IPS DF 6.9 (cell line): ENCODE measurements at regions not wholly inside any gene's neighbourhood (a gene's known extent, or its start where the extent isn't known, plus 50 kb on each side); places are given as distances from the start of the nearest gene placed in this dataset.

ENCODE experiments used
- DNase-seq: peaks from one replicate; pipeline ENCODE4 v3.0.0-alpha.2; 2013; ENCODE audit warnings: low read depth, low spot score
- H3K27ac ChIP-seq: one replicate; pipeline ENCODE4 v1.5.1; 2013; ENCODE audit warnings: low read length, control low read depth
- H3K27me3 ChIP-seq: 2 replicates; pipeline ENCODE4 v1.6.1; 2013; ENCODE audit warnings: mild to moderate bottlenecking, low read length; ENCODE audit not compliant: control insufficient read depth, insufficient read depth
- H3K36me3 ChIP-seq: 2 replicates; pipeline ENCODE4 v1.6.1; 2013; ENCODE audit warnings: low read length; ENCODE audit not compliant: control insufficient read depth, insufficient read depth
- H3K4me1 ChIP-seq: 2 replicates; pipeline ENCODE4 v1.6.1; 2013; ENCODE audit warnings: low read length; ENCODE audit not compliant: control insufficient read depth, insufficient read depth
- H3K4me3 ChIP-seq: 2 replicates; pipeline ENCODE4 v1.5.1; 2013; ENCODE audit warnings: mild to moderate bottlenecking, low read length
- H3K9me3 ChIP-seq: 2 replicates; pipeline ENCODE4 v1.6.1; 2013; ENCODE audit warnings: low read length, inconsistent platforms; ENCODE audit not compliant: control insufficient read depth, insufficient read depth
- WGBS: extraction: QIAGEN DNeasy Blood & Tissue Kit; methylation state at CpG from one replicate; pipeline ENCODE4 v1.1.7; 2013; ENCODE audit warnings: mixed read lengths, missing lambda C conversion rate; ENCODE audit not compliant: insufficient read length, insufficient coverage; 5-methylcytosine and 5-hydroxymethylcytosine counted together

- H3K27me3 ChIP-seq, result no peaks in the 10 kb centered on the region
- no peak overlapping the region for H3K4me3 ChIP-seq
- no peaks in the 10 kb centered on the region for H3K36me3 ChIP-seq
- no CpG with 5 or more reads among the region's 4 CpGs for WGBS
- no peaks in the 10 kb centered on the region for H3K9me3 ChIP-seq
- no peaks in the 10 kb centered on the region for H3K4me1 ChIP-seq
- no peak overlapping the region for H3K27ac ChIP-seq
- no peak for DNase-seq
Observed at GRCh38 chr2:107325981-107326786, 440.2 kb upstream of the ST6GAL2 start.

GRCh38 chr2:107334306-107334705, 448.3 kb upstream of the ST6GAL2 start:
- no CpG with 5 or more reads among the region's 2 CpGs for WGBS
- no peaks in the 10 kb centered on the region for H3K27me3 ChIP-seq
- no peak overlapping the region for H3K4me3 ChIP-seq
- H3K36me3 ChIP-seq, result no peaks in the 10 kb centered on the region
- DNase-seq, result no peak
- no peaks in the 10 kb centered on the region for H3K4me1 ChIP-seq
- no peaks in the 10 kb centered on the region for H3K9me3 ChIP-seq
- no peak overlapping the region for H3K27ac ChIP-seq

- Histone ChIP-seq H3K4me1 (no peaks in the 10 kb centered on the region), H3K4me3 (no peak overlapping the region), H3K27ac (no peak overlapping the region), H3K9me3 (no peaks in the 10 kb centered on the region), H3K27me3 (no peaks in the 10 kb centered on the region), H3K36me3 (no peaks in the 10 kb centered on the region)
- DNase-seq, result no peak
- no CpG with 5 or more reads among the region's 2 CpGs for WGBS
Observed at GRCh38 chr2:107336526-107336925, 450.6 kb upstream of the ST6GAL2 start.

GRCh38 chr2:107337209-107337898, 451.4 kb upstream of the ST6GAL2 start:
- H3K27ac ChIP-seq, result no peak overlapping the region
- no peaks in the 10 kb centered on the region for H3K27me3 ChIP-seq
- peaks cover under 1% of the 10 kb centered on the region; the same call in 1 of the 2 replicates for H3K9me3 ChIP-seq
- DNase-seq, result no peak
- H3K4me3 ChIP-seq, result no peak overlapping the region
- no peaks in the 10 kb centered on the region for H3K4me1 ChIP-seq
- no CpG with 5 or more reads among the region's 6 CpGs for WGBS
- no peaks in the 10 kb centered on the region for H3K36me3 ChIP-seq

GRCh38 chr2:107338059-107338458, 452.1 kb upstream of the ST6GAL2 start:
- DNase-seq, result no peak
- Histone ChIP-seq H3K4me1 (no peaks in the 10 kb centered on the region), H3K4me3 (no peak overlapping the region), H3K36me3 (no peaks in the 10 kb centered on the region), H3K27me3 (no peaks in the 10 kb centered on the region), H3K9me3 (peaks cover 1% of the 10 kb centered on the region; the same call in 1 of the 2 replicates), H3K27ac (no peak overlapping the region)
- WGBS, result no CpG with 5 or more reads among the region's 3 CpGs

GRCh38 chr2:107338571-107338970, 452.6 kb upstream of the ST6GAL2 start:
- DNase-seq, result no peak
- WGBS, result no CpG with 5 or more reads among the region's 6 CpGs

GRCh38 chr2:107340955-107341354, 455.0 kb upstream of the ST6GAL2 start:
- Histone ChIP-seq H3K27ac (no peak overlapping the region), H3K4me1 (no peaks in the 10 kb centered on the region), H3K9me3 (peaks cover 1% of the 10 kb centered on the region; the same call in 1 of the 2 replicates), H3K4me3 (no peak overlapping the region), H3K27me3 (no peaks in the 10 kb centered on the region), H3K36me3 (no peaks in the 10 kb centered on the region)
- WGBS, result no CpG with 5 or more reads among the region's 2 CpGs
- no peak for DNase-seq

More at GRCh38 chr2:107338571-107338970, 452.6 kb upstream of the ST6GAL2 start:
- Histone ChIP-seq H3K27me3 (no peaks in the 10 kb centered on the region), H3K27ac (no peak overlapping the region), H3K4me1 (no peaks in the 10 kb centered on the region), H3K36me3 (no peaks in the 10 kb centered on the region), H3K4me3 (no peak overlapping the region), H3K9me3 (peaks cover 1% of the 10 kb centered on the region; the same call in 1 of the 2 replicates)

GRCh38 chr2:107349329-107349728, 463.4 kb upstream of the ST6GAL2 start:
- no peak for DNase-seq
- no peaks in the 10 kb centered on the region for H3K27me3 ChIP-seq
- H3K4me3 ChIP-seq, result no peak overlapping the region
- H3K9me3 ChIP-seq, result no peaks in the 10 kb centered on the region
- no peak overlapping the region for H3K27ac ChIP-seq
- H3K4me1 ChIP-seq, result no peaks in the 10 kb centered on the region
- no peaks in the 10 kb centered on the region for H3K36me3 ChIP-seq
- no CpG with 5 or more reads among the region's 4 CpGs for WGBS

GRCh38 chr2:107354175-107354574, 468.2 kb upstream of the ST6GAL2 start:
- Histone ChIP-seq H3K36me3 (no peaks in the 10 kb centered on the region), H3K4me3 (no peak overlapping the region), H3K27ac (no peak overlapping the region), H3K4me1 (no peaks in the 10 kb centered on the region), H3K9me3 (no peaks in the 10 kb centered on the region), H3K27me3 (no peaks in the 10 kb centered on the region)
- WGBS, result no CpG with 5 or more reads among the region's 3 CpGs
- no peak for DNase-seq

GRCh38 chr2:107358362-107358761, 468.3 kb upstream of the RGPD4 start:
- no peak for DNase-seq
- H3K4me3 ChIP-seq, result no peak overlapping the region
- no CpG with 5 or more reads among the region's 6 CpGs for WGBS
- no peaks in the 10 kb centered on the region for H3K4me1 ChIP-seq
- H3K36me3 ChIP-seq, result no peaks in the 10 kb centered on the region
- H3K9me3 ChIP-seq, result no peaks in the 10 kb centered on the region
- no peak overlapping the region for H3K27ac ChIP-seq
- H3K27me3 ChIP-seq, result no peaks in the 10 kb centered on the region
